GM12875 (cell line): ENCODE measurements at regions not wholly inside any gene's neighbourhood (a gene's known extent, or its start where the extent isn't known, plus 50 kb on each side); places are given as distances from the start of the nearest gene placed in this dataset.

Experiments used
- H3K4me3 ChIP-seq: one replicate; pipeline ENCODE4 v1.5.1; 2011; ENCODE audit warnings: low read depth, low read length, control low read depth
- CTCF ChIP-seq: IDR thresholded peaks from 2 replicates; pipeline ENCODE4 v1.5.1; 2011; ENCODE audit warnings: low read depth, mild to moderate bottlenecking, control low read depth, inconsistent platforms, low read length, moderate library complexity, borderline replicate concordance; ENCODE audit not compliant: insufficient read depth

GRCh38 chr3:89586676-89587075 lies 479.3 kb downstream of the EPHA3 start:
- H3K4me3 ChIP-seq = no peak overlapping the region
- no peak for TF ChIP-seq CTCF

- H3K4me3 ChIP-seq = no peak overlapping the region
- no peak for TF ChIP-seq CTCF
Measured at GRCh38 chr3:89606151-89606550, 498.7 kb downstream of the EPHA3 start.

GRCh38 chr3:89612027-89612426 lies 504.6 kb downstream of the EPHA3 start:
- TF ChIP-seq CTCF = no peak
- no peak overlapping the region for H3K4me3 ChIP-seq

- no peak overlapping the region for H3K4me3 ChIP-seq
- TF ChIP-seq CTCF = no peak
Measured at GRCh38 chr3:89613241-89613640, 505.8 kb downstream of the EPHA3 start.

GRCh38 chr3:89617706-89618105 lies 510.3 kb downstream of the EPHA3 start:
- TF ChIP-seq CTCF = no peak
- no peak overlapping the region for H3K4me3 ChIP-seq

- no peak for TF ChIP-seq CTCF
- H3K4me3 ChIP-seq = no peak overlapping the region
Measured at GRCh38 chr3:89619263-89619662, 511.8 kb downstream of the EPHA3 start.

- H3K4me3 ChIP-seq = no peak overlapping the region
- TF ChIP-seq CTCF = no peak
Measured at GRCh38 chr3:89622063-89622700, 514.8 kb downstream of the EPHA3 start.
